ENCODE measurements at regions not wholly inside any gene's neighbourhood (a gene's known extent, or its start where the extent isn't known, plus 50 kb on each side); places are given as distances from the start of the nearest gene placed in this dataset.

GRCh38 chr2:221170548-221170947 lies 401.6 kb downstream of the EPHA4 start:
- no peak for DNase-seq
- Histone ChIP-seq H3K36me3 (replicated peaks in 1 of 2) (no peaks in the 10 kb centered on the region), H3K27ac (no peak overlapping the region), H3K27me3 (no peaks in the 10 kb centered on the region), H3K4me3 (no peak overlapping the region), H3K9me3 (replicated peaks in 1 of 3) (no peaks in the 10 kb centered on the region), H3K4me1 (replicated peaks in 1 of 2) (no peaks in the 10 kb centered on the region)
- WGBS, 4 donors: 70 to 90% (median 76%) methylated on average over 1 of the region's 1 CpG
- intact Hi-C loops (cut with DNase I): no loop called here
- TF ChIP-seq CTCF (IDR thresholded peaks at IDR 0.05) (no peak), POLR2A (IDR thresholded peaks at IDR 0.05) (no peak)

GRCh38 chr2:221176667-221177066 lies 395.4 kb downstream of the EPHA4 start:
- H3K36me3 ChIP-seq (replicated peaks in 1 of 2): no peaks in the 10 kb centered on the region
- intact Hi-C loops (cut with DNase I): no loop called here
- no peak for DNase-seq
- no peaks in the 10 kb centered on the region for H3K9me3 ChIP-seq (replicated peaks in 1 of 3)
- no peak for TF ChIP-seq POLR2A (IDR thresholded peaks at IDR 0.05)
- no peak for TF ChIP-seq CTCF (IDR thresholded peaks at IDR 0.05)
- no peak overlapping the region for H3K27ac ChIP-seq
- WGBS, 4 donors: 67 to 72% (median 70%) methylated on average over 6 of the region's 6 CpGs
- no peaks in the 10 kb centered on the region for H3K27me3 ChIP-seq
- H3K4me3 ChIP-seq: no peak overlapping the region
- no peaks in the 10 kb centered on the region for H3K4me1 ChIP-seq (replicated peaks in 1 of 2)

- Histone ChIP-seq H3K4me3 (no peak overlapping the region), H3K4me1 (replicated peaks in 1 of 2) (no peaks in the 10 kb centered on the region), H3K36me3 (replicated peaks in 1 of 2) (no peaks in the 10 kb centered on the region), H3K9me3 (replicated peaks in 1 of 3) (no peaks in the 10 kb centered on the region), H3K27me3 (no peaks in the 10 kb centered on the region), H3K27ac (no peak overlapping the region)
- no peak for TF ChIP-seq POLR2A (IDR thresholded peaks at IDR 0.05)
- no peak for TF ChIP-seq CTCF (IDR thresholded peaks at IDR 0.05)
- no peak for DNase-seq
- intact Hi-C loops (cut with DNase I): no loop called here
- WGBS, 4 donors: 24 to 38% (median 37%) methylated on average over 4 of the region's 4 CpGs
Measured at GRCh38 chr2:221178139-221178538, 394.0 kb downstream of the EPHA4 start.

GRCh38 chr2:221186873-221187272 lies 385.2 kb downstream of the EPHA4 start:
- Histone ChIP-seq H3K4me3 (no peak overlapping the region), H3K9me3 (replicated peaks in 1 of 3) (no peaks in the 10 kb centered on the region), H3K27ac (no peak overlapping the region), H3K36me3 (replicated peaks in 1 of 2) (no peaks in the 10 kb centered on the region), H3K27me3 (no peaks in the 10 kb centered on the region), H3K4me1 (replicated peaks in 1 of 2) (no peaks in the 10 kb centered on the region)
- TF ChIP-seq POLR2A (IDR thresholded peaks at IDR 0.05) (no peak), CTCF (IDR thresholded peaks at IDR 0.05) (no peak)
- WGBS, 4 donors: 64 to 75% (median 66%) methylated on average over 3 of the region's 3 CpGs
- intact Hi-C loops (cut with DNase I): no loop called here
- DNase-seq: no peak
